Activated CD4-positive, alpha-beta T cell treated with anti-CD3 and anti-CD28 coated beads, Interleukin-2, amount 50 U/mL, for 24 hours (primary cell): ENCODE measurements at regions not wholly inside any gene's neighbourhood (a gene's known extent, or its start where the extent isn't known, plus 50 kb on each side); places are given as distances from the start of the nearest gene placed in this dataset.
"Not testable (repeated sequence)": the region's sequence is repeated elsewhere in the genome, so short reads cannot be mapped to it uniquely, and the experiment has no call there.

Experiments
- DNase-seq, 2 donors: peaks; one replicate each; pipeline ENCODE4 v3.0.0-alpha.2; 2020; ENCODE audit warnings: low read depth in 1 of 2, low spot score in 1 of 2

DNA sequence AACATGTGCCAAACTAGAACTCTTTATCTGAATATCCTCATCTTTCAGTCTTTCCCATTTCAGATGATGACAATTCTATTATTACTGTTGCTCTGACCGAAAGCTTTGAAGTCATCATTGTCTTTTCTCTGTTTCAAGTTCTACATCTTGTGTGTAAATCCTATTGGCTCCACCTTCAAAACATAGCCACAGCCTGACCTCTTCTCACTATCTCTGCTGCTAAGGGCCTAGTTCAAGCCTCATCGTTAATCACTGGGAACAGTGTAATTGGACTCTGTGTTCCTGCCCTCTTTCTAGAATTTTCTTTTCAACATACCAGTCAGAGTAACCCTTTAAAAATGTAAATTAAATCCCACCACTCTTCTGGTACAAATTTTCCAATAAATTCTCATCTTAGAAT, 105.1 kb downstream of the OXSM start:
- DNase-seq: no peak

DNA sequence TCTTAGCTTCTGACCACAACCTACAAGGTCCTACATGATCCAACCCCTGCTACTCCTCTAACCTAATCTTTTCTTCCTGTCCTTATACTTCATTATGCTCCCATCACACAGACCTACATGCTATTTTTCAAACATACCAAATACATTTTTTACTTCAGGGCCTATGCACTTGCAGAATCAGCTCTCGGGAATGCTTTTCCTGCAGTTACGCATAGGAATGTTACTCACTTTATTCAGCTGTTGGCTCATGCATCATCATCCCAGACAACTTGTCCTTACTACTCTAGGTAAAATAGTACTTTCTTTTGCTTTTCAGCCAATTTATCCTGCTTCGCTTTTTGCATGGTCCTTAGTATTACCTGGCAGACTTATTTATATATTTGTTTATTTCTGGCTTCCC, 105.6 kb downstream of the OXSM start:
- DNase-seq: no peak

DNA sequence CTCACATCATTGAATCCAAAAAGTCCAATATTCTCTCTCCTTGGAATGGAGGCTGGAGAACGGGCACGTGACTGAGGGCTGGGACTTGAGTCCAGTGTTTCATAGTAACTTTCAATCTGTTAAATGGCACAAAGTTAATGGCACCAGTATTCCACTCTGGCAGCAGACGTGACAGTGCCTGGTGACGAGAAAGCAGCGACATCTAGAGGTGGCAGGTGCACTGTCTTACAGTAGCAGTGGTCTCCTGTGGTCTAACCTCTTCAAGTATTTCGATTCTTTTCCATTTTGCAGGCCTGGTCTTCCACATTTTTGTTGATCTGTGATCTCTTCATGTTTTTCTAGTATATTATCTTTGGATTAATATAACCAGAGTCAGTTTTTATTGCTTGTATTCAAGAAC, 107.1 kb downstream of the OXSM start:
- no peak for DNase-seq

GRCh38 chr3:25899352-25900101, 109.6 kb downstream of the OXSM start:
- no peak for DNase-seq

GRCh38 chr3:25900161-25900560, 110.3 kb downstream of the OXSM start:
- no peak for DNase-seq

DNA sequence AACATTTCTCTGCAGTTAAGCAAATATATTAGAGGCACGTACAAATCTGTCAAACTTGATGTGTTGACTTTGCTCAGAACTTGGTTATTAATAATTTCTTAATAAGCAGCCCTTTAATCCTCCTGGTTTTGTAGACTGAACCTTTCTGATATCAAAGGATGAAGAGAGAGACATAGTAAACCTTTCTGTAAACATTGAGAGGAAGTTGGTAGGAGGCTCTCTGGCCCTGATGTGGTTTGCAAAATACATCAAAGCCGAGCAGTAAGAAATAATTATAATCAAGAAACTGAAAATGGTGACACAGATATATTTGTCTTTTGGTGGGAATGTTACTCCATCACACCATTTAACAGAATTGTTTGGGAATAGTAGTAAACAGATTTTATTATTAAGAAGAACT, 111.9 kb downstream of the OXSM start:
- no peak for DNase-seq

DNA sequence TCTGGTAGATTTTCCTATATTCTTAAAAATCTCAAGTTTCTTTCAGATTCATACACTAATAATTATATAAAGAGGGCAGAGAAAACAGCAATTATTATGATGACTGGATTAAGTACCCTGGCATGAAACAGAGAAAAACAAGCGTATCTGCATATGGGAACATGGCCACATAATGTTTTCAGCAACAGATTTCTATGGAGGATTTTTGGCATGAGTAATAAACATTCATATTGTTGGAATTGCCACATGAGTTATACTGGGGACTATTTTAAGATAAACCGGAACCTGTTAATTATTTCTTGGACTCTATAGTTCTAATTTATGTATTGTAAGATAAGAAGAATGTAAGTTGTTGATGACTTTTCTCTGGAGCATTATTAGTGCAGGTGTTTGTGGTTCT, 112.7 kb downstream of the OXSM start:
- no peak for DNase-seq

DNA sequence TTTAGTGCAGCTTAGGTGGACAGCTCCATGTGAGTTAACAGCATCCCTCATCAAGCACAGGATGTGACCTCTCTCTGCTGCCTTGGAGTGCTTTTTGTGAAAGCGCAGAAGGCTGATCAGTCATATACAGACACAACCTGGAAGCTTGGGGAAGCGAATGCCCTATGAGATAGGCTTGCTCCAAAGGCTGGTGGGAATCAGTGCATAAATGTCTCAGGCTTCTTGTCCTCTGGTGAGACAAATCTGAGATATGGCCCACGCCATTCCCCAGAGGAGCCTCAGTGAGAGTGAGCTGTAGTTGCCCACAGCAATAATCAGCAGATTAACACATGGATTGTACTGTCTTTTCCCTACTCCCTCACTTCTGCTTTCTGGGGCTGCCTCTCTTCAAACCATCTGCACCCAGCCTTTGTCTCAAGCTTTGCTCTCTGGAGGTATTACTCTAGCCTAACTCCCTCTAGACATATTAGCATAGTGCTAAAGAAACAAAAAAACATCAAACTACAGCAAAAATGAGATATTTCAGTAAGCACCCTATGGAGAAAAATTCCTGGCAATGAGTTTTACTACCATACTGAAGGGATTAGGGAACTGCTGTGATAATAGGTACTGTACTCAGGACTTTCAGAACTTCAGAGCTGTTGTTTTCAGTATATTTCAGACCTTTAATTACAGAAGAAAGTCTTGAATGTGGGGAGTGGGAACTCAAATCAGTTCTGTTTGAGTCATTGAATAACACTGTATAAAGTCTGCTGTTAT, 113.7 kb downstream of the OXSM start:
- no peak for DNase-seq

DNA sequence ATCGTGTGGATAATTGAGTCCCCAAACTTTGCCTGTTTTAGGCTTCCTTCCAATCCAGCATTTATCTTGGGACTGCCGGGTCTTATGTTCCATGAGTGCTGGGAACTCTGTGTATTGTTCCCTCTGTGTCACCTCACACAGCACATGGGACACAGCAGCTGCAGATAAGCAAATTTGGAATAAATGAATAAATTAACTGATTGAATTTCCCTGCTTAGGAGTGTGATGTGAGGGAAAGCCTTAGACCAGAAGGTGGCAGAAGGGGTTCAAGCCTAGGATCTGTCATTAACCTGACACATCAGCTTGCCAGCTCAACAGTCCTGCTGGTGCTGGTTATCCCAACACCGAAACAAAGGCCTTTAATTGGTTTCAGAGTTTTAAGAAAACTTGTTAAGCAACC, 114.3 kb downstream of the OXSM start:
- no peak for DNase-seq

- DNase-seq: no peak
Observed at GRCh38 chr3:25906132-25906906, 116.4 kb downstream of the OXSM start.

DNA sequence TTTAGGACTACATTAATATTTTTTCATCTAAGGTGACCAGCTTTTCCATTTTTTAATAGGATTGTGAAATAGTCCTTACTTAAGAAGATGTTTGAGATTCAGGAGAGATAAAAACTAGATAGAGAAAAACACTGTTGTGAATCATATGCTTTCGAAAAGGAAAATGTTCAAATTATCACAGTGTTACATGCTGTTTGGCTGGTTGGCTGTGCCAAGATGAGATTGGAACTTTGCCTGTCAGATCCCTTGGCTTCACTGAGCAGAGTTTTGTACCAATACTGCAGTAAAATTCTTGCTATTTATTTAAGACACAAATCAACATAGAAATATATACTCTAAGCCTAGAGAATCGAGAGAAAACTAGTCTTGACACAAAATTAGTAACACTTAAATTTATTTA, 117.2 kb downstream of the OXSM start:
- no peak for DNase-seq

DNA sequence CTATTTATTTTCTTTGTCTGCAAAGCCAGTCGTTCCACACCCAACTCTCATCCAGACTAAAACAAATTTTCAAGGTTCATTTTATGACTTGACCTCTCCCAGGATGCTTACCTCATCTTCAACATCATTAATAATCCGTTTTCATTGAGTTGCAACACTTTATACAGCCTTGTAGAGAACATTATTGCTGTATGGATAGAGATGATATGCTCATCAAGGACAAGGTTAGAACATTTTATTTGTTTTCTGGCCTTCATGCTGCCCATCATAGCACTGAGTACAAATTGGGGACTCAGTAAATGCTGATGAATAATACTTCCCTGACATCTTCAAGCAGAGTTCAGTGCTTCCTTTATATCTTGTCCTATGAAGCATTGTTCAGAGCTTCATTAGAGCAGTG, 120.2 kb downstream of the OXSM start:
- no peak for DNase-seq

DNA sequence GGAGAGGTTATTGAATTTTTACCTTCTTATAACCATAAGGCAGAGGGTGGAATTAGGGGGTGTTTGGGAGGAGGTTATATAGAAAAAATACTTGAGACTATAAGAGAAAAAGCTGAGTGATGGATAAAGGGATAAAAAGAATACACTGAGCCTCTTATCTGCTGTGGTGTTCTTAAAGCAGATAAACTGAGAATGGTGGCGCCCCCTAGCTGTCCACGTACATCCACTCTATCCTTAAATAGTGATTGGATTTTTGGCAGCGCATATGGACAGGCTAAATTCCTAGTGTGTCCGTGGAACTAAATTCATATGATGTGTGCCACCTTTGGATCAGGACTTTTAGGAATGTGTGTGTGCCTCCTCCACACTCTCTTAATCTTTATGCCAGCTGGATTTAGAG, 121.1 kb downstream of the OXSM start:
- peak in 1 of 2 donors; percentile 13 for DNase-seq

DNA sequence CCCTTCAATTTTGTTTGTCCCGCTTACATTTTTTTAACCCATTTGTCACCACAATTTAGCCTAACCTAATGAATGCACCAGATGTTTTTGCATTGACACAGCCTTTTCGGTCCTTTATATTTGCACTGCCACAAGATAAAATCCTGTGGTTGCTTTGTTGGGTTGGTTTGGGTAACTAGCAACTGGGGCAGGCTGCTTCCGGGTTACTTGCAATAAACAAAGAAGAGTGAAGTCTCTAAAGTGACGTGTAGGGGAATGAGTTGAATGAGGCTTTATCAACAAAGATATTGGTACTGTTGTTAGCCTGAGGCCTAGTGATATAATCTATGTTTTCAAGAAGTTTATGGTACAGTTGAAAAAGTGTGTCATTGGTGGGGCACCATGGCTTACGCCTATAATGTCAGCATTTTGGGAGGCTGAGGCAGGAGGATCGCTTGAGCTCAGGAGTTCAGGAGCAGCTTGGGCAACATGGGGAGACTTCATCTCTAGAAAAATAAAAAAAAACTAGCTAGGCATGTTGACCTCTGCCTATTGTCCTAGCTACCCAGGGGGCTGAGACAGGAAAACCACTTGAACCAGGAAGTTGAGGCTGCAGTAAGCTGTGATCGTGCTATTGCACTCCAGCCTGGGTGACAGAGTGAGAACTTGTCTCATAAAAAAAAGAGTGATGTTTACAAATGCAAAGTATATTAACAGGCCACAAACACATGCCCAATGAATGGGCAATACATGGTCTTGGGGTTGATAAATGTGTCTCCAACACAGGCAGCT, 121.8 kb downstream of the OXSM start:
- no peak for DNase-seq

- DNase-seq: no peak
Observed at GRCh38 chr3:25913179-25913578, 123.3 kb downstream of the OXSM start.

DNA sequence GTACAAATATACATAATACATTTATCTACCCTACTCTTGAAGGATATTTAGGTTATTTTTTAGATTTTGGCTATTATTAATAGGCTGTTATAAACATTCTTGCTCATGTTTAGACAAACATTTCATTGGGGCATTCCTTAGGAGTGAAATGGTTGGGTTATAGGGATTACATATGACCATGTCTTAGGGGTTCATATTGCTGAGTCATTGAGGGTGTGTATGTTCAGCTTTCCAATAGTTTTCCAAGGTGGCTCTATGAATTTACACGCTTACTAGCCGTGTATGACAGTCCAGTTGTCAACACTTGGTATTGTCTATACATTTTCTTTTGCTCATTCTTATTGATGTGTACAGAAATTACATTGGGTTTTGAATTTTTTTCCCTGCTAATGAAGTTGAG, 125.8 kb downstream of the OXSM start:
- DNase-seq: no peak

GRCh38 chr3:25916321-25916720, 126.4 kb downstream of the OXSM start:
- DNase-seq: no peak

GRCh38 chr3:25931967-25932366, 142.1 kb downstream of the OXSM start:
- DNase-seq: not testable (repeated sequence)

DNA sequence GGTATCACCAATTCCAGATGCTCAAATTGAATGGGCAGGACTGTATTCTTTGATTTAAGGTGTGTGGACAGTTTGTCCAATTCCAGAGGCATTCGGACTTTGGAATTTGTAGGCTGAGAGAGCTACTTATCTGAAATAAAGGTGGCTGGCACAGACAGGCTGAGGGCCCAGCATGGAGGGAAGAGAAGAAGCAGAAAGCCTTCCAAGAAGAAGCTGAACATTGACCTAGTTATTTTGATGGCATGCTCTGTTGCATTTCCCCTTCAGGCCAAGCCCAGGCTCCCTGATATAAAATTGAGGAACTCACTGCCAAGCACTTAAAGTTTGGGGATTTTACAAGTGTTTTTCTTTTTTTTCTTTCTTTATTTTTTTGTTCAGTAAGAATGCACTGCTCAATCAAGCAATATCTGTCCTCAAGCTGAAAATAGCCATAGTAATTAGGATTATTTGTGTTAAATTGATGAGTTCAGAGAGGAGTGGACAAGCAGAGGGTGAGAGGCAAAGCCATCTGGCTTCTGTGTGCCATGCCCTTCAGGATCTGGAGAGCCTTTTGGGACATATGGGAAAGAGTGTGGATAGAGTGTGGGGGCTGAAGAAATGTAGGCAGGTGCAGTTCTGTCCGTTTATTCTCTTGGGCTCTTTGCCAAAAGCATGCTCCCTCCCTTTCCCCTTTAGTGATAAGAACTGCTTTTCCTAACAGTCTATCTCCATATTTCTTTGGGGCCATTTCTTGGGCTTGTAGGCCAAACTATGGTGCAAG, 148.9 kb downstream of the OXSM start:
- no peak for DNase-seq

GRCh38 chr3:25940935-25941334, 151.0 kb downstream of the OXSM start:
- DNase-seq: no peak

DNA sequence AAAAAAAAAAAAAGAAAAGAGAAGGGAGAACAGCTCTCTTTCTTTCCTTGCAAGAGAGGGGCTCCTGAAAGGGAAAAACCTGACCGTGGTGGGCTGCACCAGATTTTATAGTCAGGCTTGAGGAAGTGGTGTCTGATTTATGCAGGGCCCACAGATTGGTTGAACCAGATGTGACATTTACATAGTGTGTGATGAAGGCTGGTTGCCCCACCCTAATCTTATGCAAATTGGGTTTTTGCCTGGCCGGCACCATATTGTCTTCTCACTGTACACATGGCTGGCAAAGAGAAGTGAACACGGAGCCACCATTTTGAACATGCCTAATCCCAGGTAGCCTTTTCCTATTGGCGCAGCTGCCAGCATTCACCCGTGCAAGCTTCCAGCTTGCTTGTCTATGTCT, 154.4 kb downstream of the OXSM start:
- no peak for DNase-seq
